GM13976 (cell line): ENCODE measurements at regions not wholly inside any gene's neighbourhood (a gene's known extent, or its start where the extent isn't known, plus 50 kb on each side); places are given as distances from the start of the nearest gene placed in this dataset.

Experiments
- DNase-seq: peaks from one replicate; pipeline ENCODE4 v3.0.0; 2012; ENCODE audit warnings: low spot score
- in situ Hi-C: fragments of 300-500 bp; cut with MboI; formaldehyde crosslinking; loops from one replicate; pipeline ENCODE4 v1.12.0; 2022; ENCODE audit warnings: low sequenced_read_pairs, mixed read lengths, inconsistent platforms; ENCODE audit not compliant: unreplicated experiment
- TF ChIP-seq, protein P1 (sequence below): IDR thresholded peaks from 2 replicates; pipeline ENCODE4 v1.5.1; 2012; ENCODE audit warnings: borderline replicate concordance, mild to moderate bottlenecking; ENCODE audit not compliant: insufficient read depth; ENCODE audit errors: extremely low read depth, missing control alignments, control extremely low read depth

GRCh38 chr15:94029495-94029894 lies 201.9 kb upstream of the MCTP2 start:
- in situ Hi-C loops = no loop called here
- TF ChIP-seq, protein P1, sequence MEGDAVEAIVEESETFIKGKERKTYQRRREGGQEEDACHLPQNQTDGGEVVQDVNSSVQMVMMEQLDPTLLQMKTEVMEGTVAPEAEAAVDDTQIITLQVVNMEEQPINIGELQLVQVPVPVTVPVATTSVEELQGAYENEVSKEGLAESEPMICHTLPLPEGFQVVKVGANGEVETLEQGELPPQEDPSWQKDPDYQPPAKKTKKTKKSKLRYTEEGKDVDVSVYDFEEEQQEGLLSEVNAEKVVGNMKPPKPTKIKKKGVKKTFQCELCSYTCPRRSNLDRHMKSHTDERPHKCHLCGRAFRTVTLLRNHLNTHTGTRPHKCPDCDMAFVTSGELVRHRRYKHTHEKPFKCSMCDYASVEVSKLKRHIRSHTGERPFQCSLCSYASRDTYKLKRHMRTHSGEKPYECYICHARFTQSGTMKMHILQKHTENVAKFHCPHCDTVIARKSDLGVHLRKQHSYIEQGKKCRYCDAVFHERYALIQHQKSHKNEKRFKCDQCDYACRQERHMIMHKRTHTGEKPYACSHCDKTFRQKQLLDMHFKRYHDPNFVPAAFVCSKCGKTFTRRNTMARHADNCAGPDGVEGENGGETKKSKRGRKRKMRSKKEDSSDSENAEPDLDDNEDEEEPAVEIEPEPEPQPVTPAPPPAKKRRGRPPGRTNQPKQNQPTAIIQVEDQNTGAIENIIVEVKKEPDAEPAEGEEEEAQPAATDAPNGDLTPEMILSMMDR = no peak
- DNase-seq = no peak

- TF ChIP-seq, protein P1 = no peak
- in situ Hi-C loops = no loop called here
- DNase-seq = no peak
Measured at GRCh38 chr15:94028809-94029208, 202.6 kb upstream of the MCTP2 start.

DNA sequence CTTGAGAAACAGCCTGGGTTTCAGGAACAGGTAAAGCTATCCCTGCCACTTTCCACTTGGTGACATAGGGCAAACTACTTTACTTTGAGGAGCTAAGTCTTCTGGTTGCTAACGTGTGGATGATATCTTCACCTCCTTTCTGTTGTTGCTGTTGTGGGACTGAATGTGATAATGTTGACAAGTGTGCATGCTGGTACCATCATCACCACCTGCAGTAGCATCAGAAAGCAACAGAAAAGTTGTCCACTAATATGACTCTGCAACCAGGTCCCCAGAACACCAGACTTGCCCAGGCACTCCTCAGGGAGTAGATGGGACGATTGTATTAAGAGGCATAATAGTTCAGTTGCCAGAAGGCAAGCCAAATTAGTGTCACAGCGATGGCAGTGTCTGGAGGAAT lies 203.2 kb upstream of the MCTP2 start:
- TF ChIP-seq, protein P1 = no peak
- in situ Hi-C loops = no loop called here
- DNase-seq = no peak

- in situ Hi-C loops = no loop called here
- DNase-seq = no peak
- TF ChIP-seq, protein P1 = no peak
Measured at GRCh38 chr15:94027581-94027980, 203.8 kb upstream of the MCTP2 start.

DNA sequence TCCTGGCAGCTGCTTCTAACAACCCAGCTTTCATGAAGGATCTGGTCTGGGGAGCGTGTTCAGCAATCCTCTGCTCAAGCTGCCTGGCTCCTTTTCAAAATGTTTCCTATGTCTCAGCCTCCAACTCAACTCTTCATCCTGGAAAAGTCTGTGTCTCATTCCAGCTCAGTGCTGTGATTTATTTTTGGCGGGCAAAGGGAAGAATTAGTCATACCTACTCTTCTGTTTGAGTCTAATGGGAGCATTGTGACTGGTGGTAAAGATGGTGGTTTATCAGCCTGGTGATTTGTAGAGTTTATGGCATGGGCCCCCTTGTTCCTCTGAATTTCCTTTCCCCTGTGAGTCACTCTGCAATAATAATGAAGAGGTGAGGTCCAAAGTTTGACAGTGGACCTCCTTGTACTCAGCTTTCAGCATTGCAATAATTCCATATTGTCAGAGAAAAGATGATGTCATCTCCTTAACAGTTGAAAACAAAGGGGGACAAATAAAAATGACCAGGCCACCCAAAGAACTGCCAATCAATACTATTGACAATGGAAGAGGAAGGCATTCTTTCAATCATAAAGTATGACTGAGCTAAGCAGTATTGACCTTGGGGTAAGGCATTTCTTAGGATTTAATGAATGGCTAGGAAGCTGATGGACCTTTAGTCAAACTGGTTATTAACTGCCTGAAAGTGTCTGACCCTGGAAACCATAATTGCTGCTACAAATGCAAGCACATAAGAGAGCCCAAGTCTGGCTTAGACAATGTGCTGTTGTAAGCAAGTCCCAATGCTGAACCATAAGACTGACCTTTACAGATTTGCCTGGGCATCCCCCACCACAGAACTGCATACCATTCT lies 204.7 kb upstream of the MCTP2 start:
- TF ChIP-seq, protein P1 = no peak
- DNase-seq = no peak
- in situ Hi-C loops = no loop called here

GRCh38 chr15:94023531-94023930 lies 207.8 kb upstream of the MCTP2 start:
- TF ChIP-seq, protein P1 = no peak
- in situ Hi-C loops = no loop called here
- no peak for DNase-seq
